ENCODE measurements at regions not wholly inside any gene's neighbourhood (a gene's known extent, or its start where the extent isn't known, plus 50 kb on each side); places are given as distances from the start of the nearest gene placed in this dataset.

DNA sequence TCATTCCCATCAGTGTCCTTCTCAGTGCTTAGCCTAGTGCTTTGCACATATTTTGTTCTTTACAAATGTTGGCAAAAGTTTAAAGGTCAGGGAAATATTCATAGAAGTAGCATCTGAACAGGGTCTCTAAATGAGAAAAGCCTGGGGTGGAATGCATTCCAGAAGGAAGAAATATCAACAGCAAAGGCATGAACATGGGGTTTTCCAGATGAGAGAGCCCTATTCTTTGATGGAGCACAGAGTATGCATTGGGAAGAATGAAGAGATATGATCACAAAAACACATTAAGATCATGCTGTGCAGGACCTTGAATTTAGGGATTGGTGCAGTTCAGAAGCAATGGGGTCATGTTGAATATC is 140.2 kb downstream of the SNX19 start:
- no peak for DNase-seq

DNA sequence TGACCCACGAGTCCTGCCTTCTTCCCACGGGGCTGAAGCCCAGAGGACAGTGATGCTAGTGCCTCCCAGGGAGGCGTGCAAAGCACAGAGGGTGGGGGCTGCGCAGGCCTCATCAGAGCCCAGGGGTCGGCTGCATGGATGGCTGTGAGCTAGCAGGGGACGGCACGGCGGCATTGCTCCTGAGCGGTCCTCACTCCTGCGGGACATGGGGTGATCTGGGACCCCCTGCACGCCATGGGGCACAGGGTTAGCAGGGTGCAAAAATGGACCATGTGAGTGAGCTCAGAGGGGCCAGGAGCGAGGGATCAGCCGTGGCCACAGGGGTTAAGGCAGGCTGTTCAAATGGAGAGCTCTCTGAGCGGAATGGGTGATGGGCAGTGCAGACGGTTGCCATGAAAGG is 138.3 kb downstream of the SNX19 start:
- no peak for DNase-seq

DNA sequence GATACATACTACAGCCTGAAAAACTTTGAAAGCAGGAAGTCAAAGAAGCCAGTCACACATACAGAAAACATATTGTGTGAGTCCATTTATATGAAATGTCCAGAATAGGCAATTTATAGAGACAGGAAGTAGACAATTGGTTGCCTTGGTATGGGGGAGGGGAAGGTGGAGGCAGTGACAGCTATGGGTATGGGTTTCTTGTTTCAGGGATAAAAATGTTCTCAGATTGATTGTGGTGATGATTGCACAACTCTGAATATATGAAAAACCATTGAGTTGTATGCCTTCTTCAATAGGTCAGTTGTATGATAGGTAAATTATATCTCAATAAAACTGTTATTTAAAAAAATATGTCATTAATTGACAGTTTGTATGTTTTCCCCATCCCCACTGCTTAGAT is 137.6 kb downstream of the SNX19 start:
- DNase-seq, result no peak

DNA sequence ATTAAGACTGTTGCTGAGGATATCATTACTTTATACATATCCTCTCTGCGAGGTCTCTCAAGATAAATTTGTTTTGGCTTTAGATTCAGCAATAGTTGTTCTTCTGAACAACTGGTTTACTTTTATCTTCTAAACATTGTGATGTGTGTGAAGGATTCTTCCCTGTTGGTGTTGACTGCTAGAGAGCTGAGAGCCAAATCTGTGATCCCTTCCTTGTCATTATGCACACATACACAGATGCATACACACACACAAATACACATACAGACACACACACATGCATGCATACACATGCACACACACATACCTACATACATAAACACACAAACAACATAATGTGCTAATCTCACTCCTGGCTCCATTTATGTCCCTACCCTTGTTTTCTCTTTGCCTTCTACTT is 137.0 kb downstream of the SNX19 start:
- DNase-seq, result no peak

DNA sequence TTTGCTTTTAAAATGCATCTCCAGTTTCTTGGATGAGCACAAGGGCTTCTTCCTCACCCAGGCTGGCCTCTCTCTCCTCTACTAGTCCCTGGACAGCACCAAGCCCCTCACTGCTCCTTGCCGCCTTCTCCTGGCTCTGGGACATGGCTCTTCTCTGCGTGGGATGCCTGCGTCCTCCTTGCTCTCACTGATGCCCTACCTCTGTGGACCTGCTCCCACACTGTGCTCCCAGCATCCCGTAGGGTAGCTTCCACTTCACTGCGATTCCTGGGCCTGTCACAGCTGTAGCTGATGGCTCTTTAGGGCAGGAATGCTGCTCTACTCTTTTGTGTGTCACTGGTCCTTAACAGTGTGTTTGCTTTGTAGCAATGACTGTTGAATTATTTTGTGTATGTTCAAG is 136.3 kb downstream of the SNX19 start:
- DNase-seq, result no peak

DNA sequence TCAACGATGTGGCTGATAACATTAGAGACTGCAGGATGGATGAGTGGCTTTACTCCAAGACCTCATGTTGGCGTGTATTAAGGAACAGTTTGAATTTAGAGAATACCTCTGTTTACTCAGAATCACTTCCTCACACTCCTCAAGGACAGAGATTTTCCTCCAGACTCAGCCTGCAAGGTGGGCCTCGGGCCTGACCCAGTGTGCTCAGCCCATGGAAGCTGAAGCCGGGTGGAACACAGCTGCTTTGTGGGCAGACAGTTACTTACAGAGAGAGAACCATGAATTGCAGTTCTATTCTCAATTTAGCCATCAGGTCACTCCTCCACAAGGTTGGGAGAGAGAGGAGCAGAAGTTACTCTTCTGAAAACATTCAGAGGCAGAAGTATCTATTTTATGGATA is 135.8 kb downstream of the SNX19 start:
- no peak for DNase-seq

DNA sequence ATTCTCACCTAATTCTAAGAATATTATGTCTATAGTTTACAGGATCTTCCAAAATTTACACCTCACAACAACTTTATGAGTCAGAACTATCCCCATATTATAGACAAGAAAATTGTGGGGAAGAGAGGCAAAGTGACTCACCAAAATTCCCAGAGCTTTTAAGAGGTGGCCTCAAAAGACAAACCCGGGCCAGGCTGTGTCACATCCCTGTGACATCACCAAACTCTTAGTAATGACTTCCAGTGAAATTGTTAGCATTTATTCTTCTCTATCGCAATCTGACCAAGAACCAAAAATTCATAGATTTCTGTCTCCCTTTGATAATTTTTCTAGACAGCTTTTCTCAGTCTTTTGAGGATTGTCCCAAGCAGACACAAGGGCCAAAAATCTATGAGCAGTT is 134.3 kb downstream of the SNX19 start:
- DNase-seq, result no peak

- no peak for DNase-seq
Observed at GRCh38 chr11:130782361-130783222, 133.7 kb downstream of the SNX19 start.

DNA sequence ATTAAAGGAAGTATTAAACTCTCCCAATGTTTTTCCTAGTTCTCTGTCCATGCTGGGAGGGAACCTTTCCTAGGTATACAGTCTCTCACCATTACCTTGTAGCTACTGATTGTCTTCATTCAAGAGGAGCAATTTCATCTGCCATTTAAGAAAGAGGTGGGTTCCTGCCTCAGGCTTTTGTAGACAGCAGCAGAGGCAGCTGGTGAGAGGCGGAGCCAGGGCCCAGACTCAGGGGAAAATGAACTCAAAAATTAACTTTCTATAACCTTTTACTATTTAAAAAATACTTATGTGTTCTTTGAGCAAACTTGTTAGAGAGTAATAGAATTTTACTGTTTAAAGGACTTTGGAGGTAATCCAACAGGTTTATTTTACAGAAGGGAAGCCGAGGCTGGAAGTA is 133.0 kb downstream of the SNX19 start:
- DNase-seq, result no peak

DNA sequence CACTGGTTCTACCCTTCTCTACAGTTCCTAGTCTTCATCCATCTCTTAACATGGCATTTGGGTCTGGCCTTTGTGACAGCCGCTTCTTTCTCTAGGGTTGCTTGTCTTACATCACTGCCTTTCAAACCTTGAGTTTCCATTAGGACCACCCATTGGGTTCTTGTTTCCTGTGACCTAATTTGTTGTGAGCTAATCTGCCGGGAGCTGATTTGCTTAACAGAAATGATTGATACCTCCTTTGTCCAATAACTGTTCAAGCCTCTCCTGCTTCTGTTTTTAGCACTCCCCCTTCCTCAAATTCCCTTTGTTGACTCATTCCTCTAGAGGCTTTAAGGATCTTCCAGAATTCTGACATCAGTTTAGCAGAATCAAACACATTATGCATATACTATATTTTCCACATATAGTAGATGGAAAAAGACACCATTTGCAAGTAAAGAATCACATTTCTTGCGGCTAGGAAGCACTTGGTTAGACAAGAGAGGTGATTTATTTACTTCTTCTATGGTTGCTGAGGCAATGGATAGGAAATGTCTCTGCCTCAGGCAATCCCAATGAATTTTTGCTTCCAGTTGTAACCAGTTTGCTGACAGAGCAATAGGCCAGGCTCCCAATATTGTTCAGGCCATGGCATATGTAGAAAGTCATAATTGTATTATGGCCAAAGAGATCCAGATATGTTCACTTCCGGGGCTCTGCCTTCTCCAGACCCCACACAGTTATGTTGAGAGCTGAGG is 130.7 kb downstream of the SNX19 start:
- DNase-seq, result no peak

DNA sequence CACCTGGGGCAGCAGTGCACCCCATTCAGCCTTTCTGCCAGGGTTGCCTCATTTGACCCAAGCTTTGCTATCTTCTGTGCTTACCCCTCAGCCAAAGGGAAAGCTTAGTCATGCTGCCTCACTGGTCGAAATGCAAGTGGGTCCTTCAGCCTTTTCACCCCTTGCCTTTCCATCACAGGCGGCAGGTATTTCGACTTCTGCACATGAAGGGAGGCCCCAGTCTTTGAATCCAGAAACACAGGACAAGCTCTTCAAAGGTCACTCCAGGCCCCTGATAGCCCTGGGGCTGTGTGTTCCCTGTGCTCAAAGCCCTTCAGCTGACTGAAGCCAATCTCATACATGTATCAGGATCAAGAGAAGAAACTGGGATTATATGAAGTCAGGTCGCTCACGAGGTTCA is 129.7 kb downstream of the SNX19 start:
- no peak for DNase-seq

GRCh38 chr11:130787092-130787616 is 129.1 kb downstream of the SNX19 start:
- no peak for DNase-seq

GRCh38 chr11:130787973-130788570 is 128.2 kb downstream of the SNX19 start:
- DNase-seq, result no peak

DNA sequence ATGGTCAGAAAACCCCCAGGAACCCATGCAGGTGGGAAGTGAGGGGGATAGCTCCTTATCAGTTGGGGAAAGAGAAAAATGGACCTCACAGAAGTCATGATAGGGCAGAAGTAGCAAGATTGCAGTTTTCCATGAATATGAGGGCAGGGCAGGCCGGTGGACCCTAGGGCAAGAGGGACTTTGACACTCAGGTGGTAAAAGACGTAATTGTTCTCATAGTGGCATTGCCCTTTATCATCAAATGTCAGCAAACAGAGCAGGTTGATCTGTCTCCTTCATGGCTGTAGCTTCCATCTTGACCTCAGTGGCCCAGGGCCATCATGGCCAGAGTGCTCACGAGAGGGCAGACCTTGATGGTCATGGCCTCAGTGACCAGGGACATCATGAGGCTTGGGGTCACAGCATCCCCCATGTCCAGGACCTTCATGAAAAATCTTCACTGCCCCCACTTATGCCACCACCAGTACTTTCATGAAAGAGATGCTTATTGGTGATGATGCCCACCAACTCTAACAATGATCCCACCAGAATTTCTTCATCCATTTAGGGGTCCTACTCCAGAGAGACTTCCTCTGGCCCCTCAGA is 127.1 kb downstream of the SNX19 start:
- DNase-seq, result no peak

- DNase-seq, result no peak
Observed at GRCh38 chr11:130790689-130791088, 125.6 kb downstream of the SNX19 start.

- no peak for DNase-seq
Observed at GRCh38 chr11:130792772-130793171, 123.5 kb downstream of the SNX19 start.

DNA sequence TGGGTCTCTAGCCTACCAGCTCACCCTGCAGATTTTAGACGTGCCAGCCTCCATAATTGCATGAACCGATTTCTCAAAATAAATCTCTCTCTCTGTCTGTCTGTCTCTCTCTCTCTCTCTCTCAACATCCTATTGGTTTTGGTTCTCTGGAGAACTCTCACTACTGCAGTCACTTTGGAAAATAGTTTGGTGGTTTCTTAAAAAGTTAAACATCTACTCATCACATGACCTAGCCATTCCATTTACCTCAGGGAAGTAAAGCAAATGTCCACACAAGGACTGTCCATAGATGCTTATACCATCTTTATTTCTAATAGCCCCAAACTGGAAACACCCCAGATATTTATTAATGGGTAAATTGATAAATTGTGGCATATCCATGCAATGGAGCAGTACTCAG is 119.5 kb downstream of the SNX19 start:
- DNase-seq, result no peak

GRCh38 chr11:130798280-130798679 is 118.0 kb downstream of the SNX19 start:
- DNase-seq, result no peak

DNA sequence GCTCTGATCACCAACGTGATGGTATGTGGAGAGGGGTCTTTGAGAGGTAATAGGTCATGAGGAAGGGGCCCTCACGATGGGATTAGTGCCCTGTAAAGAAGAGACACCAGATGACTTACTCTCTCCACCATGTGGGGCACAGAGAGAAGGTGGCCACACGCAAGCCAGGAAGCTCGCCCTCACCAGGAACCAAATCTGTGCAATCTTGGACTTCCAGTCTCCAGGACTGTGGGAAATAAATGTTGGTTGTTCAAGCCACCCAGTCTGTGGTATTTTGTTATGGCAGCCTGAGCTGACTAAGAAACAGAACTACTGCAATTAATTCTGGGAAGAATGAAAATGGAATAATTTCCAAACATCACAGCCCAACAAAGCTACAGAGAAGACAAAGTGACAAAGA is 117.5 kb downstream of the SNX19 start:
- no peak for DNase-seq

DNA sequence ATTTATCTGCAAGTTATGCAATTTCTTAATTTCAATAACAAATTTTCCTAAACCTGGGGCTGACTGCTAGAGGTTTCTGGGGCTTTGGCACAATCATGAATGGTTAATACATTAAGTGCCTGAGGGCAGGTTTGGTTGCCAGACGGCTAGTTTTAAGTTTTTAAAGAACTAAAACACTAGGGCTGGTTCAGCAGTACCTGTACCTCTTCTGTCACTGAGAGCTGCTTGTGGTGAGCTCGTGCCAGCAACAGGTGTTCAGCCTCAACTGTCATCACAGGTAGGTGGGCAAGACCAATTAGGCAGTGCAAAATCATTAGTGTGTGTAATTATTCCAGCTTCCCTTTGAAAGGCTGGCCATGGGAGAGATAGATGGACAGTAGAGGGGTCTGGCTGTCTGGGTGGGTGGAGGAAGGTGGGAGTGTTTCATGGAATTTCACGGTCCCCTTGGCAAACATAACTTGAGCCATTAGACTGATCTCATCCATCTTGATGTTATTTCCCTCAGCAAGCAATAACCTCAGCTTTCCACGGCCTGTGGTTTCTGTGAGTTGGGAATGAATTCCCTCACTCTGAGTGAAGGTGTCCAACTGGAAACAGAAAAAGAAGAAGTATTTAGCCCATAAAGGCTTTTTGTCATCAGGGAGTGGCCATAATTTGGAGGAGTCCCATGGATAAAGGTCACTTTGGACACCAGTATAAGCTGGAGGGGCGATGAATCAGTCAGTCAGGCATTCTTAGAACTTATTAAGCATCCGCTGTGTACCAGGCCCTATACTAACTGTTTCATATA is 114.8 kb downstream of the SNX19 start:
- peak; percentile 77 for DNase-seq

DNA sequence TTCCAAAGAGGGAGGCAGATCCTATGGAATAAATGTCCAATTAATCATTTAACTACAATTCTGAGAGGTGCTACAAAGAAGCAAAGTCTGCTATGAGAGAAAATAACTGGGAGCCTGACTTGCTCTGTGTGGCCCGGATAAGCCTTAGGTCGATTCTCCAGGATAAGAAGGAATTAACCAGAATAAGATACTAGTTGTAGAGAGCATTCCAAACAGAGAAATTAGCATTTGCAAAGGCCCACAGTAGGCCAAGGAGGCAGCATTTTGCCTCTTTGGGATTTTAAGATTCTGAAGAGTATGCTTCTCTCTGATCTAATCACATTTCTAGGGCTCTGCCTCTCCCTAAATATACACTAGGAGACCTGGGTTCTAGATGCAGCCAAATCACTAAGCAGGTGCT is 113.7 kb downstream of the SNX19 start:
- no peak for DNase-seq
